Duodenal mucosa (tissue), 2 donors: ENCODE measurements at regions not wholly inside any gene's neighbourhood (a gene's known extent, or its start where the extent isn't known, plus 50 kb on each side); places are given as distances from the start of the nearest gene placed in this dataset.
"Not testable (repeated sequence)": the region's sequence is repeated elsewhere in the genome, so short reads cannot be mapped to it uniquely, and the experiment has no call there.

Source experiments
- H3K27ac ChIP-seq: one replicate; pipeline ENCODE4 v1.7.0; 2013; ENCODE audit warnings: low read depth, low read length
- H3K27me3 ChIP-seq, 2 donors: one replicate each; pipeline ENCODE4 v1.7.0; 2013; ENCODE audit warnings: low read length in 2 of 2, control low read depth in 1 of 2; ENCODE audit not compliant: insufficient read depth in 2 of 2, control insufficient read depth in 1 of 2
- H3K36me3 ChIP-seq, 2 donors: one replicate each; pipeline ENCODE4 v1.7.0; 2013; ENCODE audit warnings: low read length in 2 of 2, control low read depth in 1 of 2; ENCODE audit not compliant: insufficient read depth in 2 of 2, control insufficient read depth in 1 of 2
- H3K4me1 ChIP-seq, 2 donors: one replicate each; pipeline ENCODE4 v1.7.0; 2013; ENCODE audit warnings: low read length in 2 of 2, control low read depth in 1 of 2; ENCODE audit not compliant: insufficient read depth in 2 of 2, control insufficient read depth in 1 of 2
- H3K4me3 ChIP-seq, 2 donors: one replicate each; pipeline ENCODE4 v1.7.0; 2013; ENCODE audit warnings: low read length in 2 of 2, low read depth in 1 of 2
- H3K9ac ChIP-seq, 2 donors: one replicate each; pipeline ENCODE4 v1.7.0; 2013; ENCODE audit warnings: low read length in 2 of 2, low read depth in 1 of 2
- H3K9me3 ChIP-seq, 2 donors: one replicate each; pipeline ENCODE4 v1.7.0; 2013; ENCODE audit warnings: low read length in 2 of 2, control low read depth in 1 of 2; ENCODE audit not compliant: control insufficient read depth in 1 of 2

DNA sequence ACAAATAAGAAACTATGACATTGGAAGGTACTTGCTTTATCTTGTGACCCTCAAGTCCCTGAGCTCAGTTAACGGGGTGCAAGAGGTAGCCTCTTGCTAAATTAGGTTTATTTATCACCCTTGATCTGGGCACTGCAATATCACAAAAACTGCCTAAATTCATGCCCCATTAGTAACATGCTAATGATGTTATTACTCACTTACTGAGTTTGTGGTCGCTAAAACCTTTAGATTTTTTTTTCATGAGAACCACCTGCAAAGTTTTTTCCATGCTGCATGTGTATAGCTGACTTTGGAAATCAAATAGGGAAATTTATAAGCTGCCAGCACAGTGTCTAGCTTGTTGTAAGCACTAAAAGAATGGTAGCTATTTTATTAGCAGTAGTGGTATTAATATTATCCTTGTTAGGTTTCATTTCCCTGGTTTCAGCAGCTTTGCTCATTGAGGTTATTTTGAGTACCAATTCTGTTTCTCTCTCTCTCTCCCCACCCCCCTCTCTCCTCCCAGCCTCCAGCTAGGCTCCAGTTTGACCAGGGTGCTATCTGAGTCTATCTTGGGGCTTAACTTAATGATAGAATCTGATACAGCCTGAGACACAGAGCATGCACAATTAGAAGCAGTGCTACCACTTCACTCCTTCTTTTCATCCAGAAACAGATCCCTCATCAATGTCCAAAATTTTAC, 88.7 kb upstream of the ATP8B1 start:
- Histone ChIP-seq H3K9ac (no peak overlapping the region), H3K4me3 (no peak overlapping the region), H3K9me3 (peaks cover 0 to 8% of the 10 kb centered on the region in 2 donors), H3K4me1 (peaks cover 0 to 6% of the 10 kb centered on the region in 2 donors), H3K27ac (no peak overlapping the region), H3K36me3 (no peaks in the 10 kb centered on the region), H3K27me3 (no peaks in the 10 kb centered on the region)

DNA sequence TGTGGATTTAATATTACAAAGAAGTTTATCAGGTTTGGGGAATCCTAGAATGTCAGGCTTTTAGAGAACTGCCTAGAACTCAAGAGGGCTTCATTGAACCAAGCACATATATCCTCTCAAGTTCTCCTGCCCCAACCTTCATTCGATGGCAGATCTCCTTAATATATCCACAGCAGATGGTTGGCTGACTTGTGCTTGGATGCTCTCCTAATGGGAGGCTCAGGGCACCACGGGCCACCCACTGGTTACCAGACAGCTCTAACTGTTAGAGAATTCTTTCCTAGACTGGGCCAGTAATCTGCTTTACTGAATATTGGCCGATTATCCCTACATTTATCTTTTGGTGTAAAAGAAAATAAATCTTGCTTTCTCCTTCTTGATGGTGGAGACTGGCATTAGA, 87.2 kb upstream of the ATP8B1 start:
- H3K9me3 ChIP-seq = peaks cover 0 to 8% of the 10 kb centered on the region in 2 donors
- no peak overlapping the region for H3K9ac ChIP-seq
- no peak overlapping the region for H3K27ac ChIP-seq
- H3K4me1 ChIP-seq = peaks cover 0 to 6% of the 10 kb centered on the region in 2 donors
- no peak overlapping the region for H3K4me3 ChIP-seq
- no peaks in the 10 kb centered on the region for H3K27me3 ChIP-seq
- H3K36me3 ChIP-seq = no peaks in the 10 kb centered on the region

DNA sequence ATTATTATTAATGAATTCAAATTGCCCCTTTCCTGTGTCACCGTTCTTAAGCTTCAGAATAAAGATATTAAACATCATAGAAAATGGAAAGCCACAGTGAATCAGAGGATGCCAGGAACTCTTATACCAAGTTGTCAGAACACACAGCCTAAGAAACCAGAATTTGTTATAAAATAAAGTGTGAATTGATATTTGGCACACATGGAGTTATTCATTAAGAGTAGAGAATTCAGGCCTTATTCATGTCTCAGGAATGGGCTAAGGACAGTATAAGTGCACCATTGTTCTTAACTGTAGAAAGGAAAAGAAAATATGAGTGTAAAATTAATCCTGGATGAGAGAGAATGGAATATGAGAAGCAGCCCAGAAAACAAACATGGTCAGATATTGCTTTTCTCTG, 86.7 kb upstream of the ATP8B1 start:
- peaks cover 0 to 8% of the 10 kb centered on the region in 2 donors for H3K9me3 ChIP-seq
- no peak overlapping the region for H3K4me3 ChIP-seq
- H3K4me1 ChIP-seq = peaks cover 0 to 6% of the 10 kb centered on the region in 2 donors
- H3K27me3 ChIP-seq = no peaks in the 10 kb centered on the region
- no peak overlapping the region for H3K9ac ChIP-seq
- H3K36me3 ChIP-seq = no peaks in the 10 kb centered on the region
- H3K27ac ChIP-seq = no peak overlapping the region

- H3K9me3 ChIP-seq = peaks cover 0 to 8% of the 10 kb centered on the region in 2 donors
- H3K4me3 ChIP-seq = no peak overlapping the region
- no peaks in the 10 kb centered on the region for H3K27me3 ChIP-seq
- H3K9ac ChIP-seq = no peak overlapping the region
- H3K36me3 ChIP-seq = no peaks in the 10 kb centered on the region
- no peak overlapping the region for H3K27ac ChIP-seq
- peaks cover 0 to 6% of the 10 kb centered on the region in 2 donors for H3K4me1 ChIP-seq
Observed at GRCh38 chr18:57887543-57888383, 84.6 kb upstream of the ATP8B1 start.

DNA sequence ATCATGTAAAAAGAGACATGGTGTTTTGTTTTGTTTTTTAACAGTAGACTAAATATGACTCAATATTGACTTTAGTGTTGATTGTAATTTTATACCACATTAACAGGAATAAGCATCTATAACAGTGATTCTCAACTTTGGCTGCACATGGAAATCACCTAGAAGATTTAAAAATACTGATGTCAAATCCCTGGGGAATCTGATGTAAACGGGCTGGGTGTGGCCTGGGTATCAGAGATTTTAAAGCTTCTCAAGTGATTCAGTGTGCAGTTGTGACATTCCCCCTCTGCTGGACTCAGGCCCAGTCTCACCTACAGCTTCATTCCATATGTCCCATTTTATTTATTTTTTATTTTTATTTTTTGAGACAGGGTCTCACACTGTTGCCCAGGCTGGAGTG, 82.8 kb upstream of the ATP8B1 start:
- Histone ChIP-seq H3K9ac (no peak overlapping the region), H3K36me3 (no peaks in the 10 kb centered on the region), H3K27ac (no peak overlapping the region), H3K4me1 (peaks cover 3 to 6% of the 10 kb centered on the region in 2 donors), H3K9me3 (peaks cover 0 to 8% of the 10 kb centered on the region in 2 donors), H3K27me3 (no peaks in the 10 kb centered on the region), H3K4me3 (no peak overlapping the region)

GRCh38 chr18:57882465-57882864, 79.3 kb upstream of the ATP8B1 start:
- Histone ChIP-seq H3K9ac (no peak overlapping the region), H3K27ac (no peak overlapping the region), H3K36me3 (no peaks in the 10 kb centered on the region)

DNA sequence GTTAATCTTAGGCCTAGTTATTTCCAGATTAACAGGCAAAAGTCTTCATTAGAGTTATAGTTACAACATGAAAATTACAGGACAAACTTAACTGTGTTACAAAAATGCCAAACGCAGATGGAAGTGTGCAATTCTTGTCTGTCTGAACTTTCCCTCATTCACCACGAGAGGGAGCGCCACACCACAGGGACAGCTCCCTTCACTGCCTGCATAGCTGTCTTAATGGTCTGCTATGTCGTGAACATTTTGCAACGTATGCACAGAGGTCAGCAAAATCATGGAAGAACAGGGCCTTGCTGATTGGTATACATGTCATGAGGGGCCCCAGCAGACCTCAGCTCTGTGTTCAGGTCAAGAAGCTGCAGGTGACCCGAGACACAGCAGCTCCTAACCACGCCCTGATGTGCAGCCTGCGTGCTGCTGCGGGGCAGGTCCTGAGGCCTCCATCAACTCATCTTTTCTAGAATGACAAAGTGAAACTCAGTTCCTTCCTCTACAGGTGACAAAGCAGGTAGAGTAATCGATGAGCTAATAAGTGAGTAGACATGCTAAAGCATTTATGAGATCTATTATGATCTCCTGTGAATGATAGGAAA, 78.8 kb upstream of the ATP8B1 start:
- peaks cover 13 to 14% of the 10 kb centered on the region in 2 donors for H3K9me3 ChIP-seq
- no peaks in the 10 kb centered on the region for H3K36me3 ChIP-seq
- peak overlapping the region; percentile 6 to 30 for H3K4me3 ChIP-seq
- no peak overlapping the region for H3K27ac ChIP-seq
- peaks cover 0 to 3% of the 10 kb centered on the region in 2 donors for H3K4me1 ChIP-seq
- no peak overlapping the region for H3K9ac ChIP-seq
- no peaks in the 10 kb centered on the region for H3K27me3 ChIP-seq

More at GRCh38 chr18:57882465-57882864, 79.3 kb upstream of the ATP8B1 start:
- Histone ChIP-seq H3K9me3 (peaks cover 13 to 14% of the 10 kb centered on the region in 2 donors), H3K4me1 (peaks cover 0 to 3% of the 10 kb centered on the region in 2 donors), H3K4me3 (no peak overlapping the region), H3K27me3 (no peaks in the 10 kb centered on the region)

- not testable (repeated sequence) for H3K9ac ChIP-seq, H3K4me1 ChIP-seq, H3K27ac ChIP-seq, H3K36me3 ChIP-seq, H3K27me3 ChIP-seq, H3K4me3 ChIP-seq
- H3K9me3 ChIP-seq = peaks cover 13 to 14% of the 10 kb centered on the region in 2 donors
Observed at GRCh38 chr18:57879924-57880323, 76.8 kb upstream of the ATP8B1 start.

DNA sequence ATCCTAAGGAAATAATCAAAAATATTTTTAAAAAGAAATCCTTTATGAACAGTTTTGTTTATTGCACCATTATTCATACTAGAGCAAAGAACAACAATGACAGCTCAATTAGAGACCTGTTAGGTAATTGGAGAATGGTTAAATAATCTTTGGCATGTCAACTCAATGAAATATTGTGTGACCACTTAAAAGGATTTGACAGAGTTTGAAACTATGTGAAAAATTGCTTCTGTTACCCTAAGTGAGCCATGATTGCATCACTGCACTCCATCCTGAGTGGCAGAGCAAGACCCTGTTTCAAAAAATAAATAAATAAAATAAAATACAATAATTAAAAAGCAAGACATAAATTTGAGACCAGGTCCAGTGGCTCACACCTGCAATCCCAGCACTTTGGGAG, 66.1 kb upstream of the ATP8B1 start:
- Histone ChIP-seq H3K9me3 (peaks cover 9% of the 10 kb centered on the region in 2 donors), H3K27ac (no peak overlapping the region), H3K27me3 (no peaks in the 10 kb centered on the region), H3K4me1 (peaks cover 0 to 3% of the 10 kb centered on the region in 2 donors), H3K9ac (no peak overlapping the region), H3K4me3 (no peak overlapping the region), H3K36me3 (peaks cover 0 to 3% of the 10 kb centered on the region in 2 donors)

- Histone ChIP-seq H3K4me1 (peaks cover 0 to 3% of the 10 kb centered on the region in 2 donors), H3K9ac (no peak overlapping the region), H3K9me3 (peaks cover 1 to 2% of the 10 kb centered on the region in 2 donors), H3K4me3 (no peak overlapping the region), H3K36me3 (no peaks in the 10 kb centered on the region), H3K27ac (no peak overlapping the region), H3K27me3 (no peaks in the 10 kb centered on the region)
Observed at GRCh38 chr18:57866355-57866754, 63.2 kb upstream of the ATP8B1 start.
